Left kidney (tissue), 1 donor: ENCODE measurements at regions not wholly inside any gene's neighbourhood (a gene's known extent, or its start where the extent isn't known, plus 50 kb on each side); places are given as distances from the start of the nearest gene placed in this dataset.

Experiments used
- DNase-seq: peaks from one replicate; pipeline ENCODE4 v3.0.0-alpha.2; 2013

DNA sequence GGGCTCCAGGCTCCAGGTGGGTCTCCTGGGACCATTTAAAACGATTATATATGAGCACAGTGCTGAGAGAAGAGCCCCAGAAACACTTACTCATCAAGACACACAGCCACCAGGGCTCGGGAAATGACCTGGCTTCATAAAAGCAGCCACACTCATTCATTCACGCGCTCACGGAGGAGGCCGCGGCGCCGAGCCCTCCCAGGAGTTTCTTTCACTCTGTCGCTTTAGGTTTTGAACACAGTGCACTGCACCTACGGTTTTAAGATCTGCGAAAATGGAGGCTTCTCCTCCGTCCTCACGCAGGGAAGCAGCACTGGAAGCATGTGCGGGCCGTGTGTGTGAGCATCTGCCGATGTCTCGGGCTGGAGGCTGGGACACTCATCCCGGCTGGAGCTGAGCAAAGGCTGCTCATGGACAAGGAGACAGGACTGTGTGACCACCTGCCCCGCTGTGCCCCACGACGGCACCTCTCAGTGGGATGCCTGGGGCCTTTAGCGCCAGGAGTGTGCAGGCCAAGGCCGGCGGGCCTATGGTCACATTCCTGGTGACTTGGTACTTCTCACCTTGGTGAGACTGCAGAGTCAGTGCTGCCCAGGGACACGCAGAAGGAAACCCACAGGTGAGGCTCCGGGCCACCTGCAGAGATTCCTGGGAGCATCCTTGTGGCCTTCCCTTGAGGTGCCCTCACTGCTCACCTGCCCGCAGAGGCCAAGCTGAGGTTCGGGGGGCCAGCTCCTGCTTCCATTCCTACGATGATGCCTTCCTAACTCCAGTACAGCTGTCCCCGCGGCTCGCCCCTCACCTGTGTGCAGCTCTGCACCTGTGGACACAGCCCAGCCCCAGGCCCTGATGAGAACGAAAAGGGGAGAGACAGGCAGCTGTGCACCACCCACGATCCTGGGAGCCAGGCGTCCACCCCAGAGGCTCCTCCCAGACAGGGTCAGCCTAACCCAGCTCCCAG, 872.0 kb downstream of the BRD1 start:
- no peak for DNase-seq

DNA sequence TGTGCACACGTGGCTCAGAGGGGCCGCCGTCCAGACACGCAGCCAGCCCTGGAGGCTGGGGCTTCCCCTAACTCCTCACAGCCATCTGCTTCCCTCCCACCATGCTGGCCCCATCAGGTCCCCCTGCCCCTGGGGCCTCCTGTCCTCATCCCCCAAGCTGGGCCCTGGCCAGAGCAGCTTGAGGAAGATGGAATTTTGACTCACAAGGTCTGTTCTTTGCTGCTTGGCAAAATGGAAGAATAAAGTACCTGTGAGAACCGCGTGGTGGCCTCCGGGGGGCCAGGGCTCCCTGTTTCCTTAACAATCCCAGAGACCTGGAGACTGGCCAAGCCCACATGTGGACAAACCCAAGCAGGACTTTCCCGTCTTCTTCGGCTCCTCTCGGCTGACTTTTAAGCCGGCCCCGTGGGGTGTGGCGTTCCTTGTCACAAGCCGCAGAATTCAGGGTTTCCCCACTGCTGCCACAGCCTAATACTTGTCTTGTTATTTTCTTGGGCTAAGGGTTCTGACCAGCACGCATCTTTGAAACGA, 872.8 kb downstream of the BRD1 start:
- no peak for DNase-seq

DNA sequence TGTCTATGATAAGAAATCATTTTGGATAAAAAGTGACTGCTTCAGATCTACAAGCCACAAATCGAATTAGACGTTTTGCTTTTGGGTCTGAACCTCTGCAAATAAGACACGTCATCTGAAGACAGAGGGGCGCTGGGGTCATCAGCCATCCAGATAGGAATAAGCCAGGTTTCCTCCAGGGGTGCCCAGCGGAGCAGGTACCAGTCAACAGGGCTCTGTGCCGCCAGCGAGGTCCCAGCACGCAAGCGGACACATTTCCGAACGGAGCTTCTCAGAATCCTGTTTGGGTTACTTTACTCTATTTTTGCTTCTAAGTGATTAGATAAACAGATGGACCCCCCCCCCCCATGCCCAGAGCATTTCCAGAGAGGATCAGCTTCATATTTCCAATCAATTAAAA, 873.8 kb downstream of the BRD1 start:
- no peak for DNase-seq

DNA sequence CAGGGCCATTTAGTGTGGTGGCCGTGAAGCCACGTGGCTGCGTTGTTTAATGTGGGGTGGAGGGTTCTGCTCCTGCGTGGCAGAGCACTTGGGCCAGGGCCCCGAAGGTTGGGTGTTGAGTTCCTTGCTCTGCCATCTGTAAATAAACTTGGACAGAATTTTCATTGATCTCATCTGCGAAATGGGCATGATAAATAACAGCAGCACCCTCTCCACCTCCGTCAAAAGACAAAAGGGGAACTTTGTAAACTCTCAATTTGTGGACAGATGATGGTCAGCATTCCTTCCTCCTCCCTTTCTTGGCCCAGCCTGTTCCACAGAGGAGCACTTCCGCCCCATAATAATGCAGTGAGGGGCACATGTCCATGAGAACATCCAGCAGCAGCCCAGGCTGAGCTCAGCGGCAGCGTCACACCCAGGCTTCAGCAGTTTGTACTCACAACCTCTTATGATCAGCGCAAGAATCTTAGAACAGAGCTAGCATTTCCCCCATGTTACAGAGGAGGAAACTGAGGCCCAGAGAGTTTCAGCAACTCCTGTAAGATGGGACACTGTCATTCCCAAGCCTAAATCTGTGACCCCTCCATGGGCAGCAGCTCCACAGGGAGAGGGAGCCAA, 874.5 kb downstream of the BRD1 start:
- no peak for DNase-seq

DNA sequence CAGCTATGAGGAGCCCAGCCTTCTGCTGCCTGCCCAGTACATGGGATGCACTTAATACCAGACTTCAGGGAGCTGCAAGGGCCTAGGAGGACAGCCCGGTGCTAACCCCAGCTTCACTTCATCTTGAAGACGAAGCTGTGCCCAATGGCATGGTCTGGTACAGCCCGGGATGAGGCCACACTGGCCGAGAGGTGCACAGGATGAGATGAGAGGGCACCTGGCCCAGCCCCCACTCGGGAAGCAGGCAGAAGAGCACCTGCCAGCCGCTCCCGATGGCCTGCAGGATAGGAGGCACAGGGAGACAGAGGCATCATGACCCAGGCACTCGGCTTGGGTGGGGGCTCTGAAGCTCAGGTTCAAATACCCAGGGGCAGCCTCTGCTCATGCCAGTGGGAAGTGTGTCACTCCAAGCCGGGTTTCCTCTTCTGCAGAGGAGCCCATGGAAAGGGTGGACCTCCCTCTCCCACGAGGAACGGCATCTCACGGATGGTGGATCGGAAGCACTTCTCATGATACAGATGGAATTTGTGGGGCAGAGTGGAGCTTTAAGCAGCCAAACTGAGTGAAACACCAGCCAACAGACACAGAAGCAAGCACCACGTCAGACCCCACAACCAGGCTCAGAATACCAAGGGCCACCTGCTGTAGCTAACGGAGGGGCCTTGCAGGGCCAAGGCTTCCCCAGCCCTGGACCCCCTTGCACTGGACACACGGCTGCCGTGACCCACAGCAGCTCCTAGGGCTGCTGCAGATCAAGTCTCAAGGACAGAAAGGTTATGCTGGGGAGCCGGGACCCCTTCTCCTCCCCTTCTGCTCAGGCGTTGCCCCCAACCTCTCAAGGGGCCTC, 875.2 kb downstream of the BRD1 start:
- no peak for DNase-seq

DNA sequence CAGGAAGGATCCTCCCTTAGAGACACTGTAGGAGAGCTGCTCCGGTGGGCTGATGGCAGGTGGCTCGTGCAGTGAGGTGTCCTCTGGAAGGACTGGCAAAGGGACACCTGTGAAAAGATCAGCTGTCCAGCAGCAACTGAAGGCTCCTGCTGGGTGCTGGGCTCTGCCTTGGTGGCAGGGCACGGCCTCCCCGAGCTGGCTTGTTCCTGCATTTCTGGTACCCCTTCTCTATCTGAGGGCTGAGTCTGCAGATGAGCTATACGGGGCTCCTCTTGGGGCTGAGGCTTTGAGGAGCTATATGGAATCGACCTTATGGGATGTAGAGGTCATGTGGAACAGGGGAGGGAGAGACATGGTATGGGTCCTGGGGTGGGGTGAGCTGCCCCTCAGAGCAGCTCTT, 875.8 kb downstream of the BRD1 start:
- DNase-seq = no peak

DNA sequence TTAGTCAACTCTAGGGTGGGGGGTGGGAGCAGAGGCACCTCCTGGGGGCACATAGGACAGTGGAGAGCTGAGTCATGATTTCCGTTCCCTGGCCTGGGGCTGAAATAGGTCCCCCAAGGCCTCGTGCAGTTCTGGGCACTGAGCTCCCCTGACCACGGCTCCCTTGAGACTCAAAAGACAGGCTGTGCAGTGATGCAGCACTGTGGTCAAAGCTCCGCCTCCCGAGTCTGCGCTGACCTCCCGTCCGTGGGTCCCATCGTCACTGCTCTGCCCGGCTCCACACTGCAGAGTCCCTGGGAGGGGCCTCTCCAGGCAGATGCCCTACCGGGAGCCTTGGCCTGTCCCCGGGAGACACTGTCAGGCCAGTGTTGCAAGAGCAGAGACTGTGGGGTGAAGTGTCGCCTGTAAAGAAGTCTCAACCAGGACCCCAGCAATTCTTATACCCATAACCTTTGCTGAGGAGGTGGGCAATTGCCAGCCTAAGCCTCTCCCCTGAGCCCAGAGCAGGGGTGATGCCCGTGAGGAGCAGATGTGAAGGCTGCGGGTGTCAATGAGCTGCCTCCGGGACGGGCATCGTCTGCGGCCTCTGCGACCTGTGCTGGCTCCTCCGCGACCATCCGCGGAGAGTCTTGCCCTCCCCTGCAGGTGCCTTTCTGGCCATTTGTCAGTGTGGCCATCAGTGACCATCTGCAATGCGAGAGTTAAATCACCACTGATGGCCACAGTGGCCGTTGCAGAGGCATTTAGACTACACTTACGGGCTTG, 877.3 kb downstream of the BRD1 start:
- DNase-seq = no peak

DNA sequence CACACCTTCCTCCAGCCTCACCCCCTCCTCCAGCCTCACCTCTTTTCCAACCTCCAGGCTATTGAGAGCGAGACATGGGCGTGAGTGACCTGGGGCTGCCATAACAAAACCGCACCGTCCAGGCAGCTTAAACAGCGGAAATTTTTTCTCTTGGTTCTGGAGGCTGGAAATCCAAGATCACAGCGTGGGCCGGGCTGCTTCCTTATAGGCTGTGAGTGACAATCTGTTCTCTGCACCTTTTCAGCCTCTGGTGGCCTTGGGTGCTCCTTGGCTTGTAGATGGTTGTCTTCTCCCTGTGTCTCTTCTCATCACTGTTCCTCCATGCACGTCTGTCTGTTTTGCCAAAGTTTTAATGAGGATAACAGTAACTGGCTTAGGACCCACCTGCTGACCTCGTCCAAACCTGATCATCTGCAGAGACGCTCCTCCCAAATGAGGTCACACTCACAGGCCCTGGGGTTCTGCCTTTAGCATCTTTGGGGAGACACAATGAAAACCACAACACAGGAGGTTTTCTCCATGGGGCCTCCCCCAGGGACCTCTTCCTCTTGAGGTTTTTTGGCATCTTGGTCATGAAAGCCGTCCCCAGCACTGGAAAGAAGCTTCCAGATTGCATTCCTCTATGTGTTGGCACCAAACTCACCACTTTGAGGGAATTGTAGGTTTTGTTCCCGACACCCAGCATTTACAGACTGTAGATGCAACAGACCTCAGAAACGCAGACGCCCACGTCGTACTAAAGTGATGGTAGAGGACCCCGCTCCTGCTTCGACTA, 878.1 kb downstream of the BRD1 start:
- DNase-seq = no peak

DNA sequence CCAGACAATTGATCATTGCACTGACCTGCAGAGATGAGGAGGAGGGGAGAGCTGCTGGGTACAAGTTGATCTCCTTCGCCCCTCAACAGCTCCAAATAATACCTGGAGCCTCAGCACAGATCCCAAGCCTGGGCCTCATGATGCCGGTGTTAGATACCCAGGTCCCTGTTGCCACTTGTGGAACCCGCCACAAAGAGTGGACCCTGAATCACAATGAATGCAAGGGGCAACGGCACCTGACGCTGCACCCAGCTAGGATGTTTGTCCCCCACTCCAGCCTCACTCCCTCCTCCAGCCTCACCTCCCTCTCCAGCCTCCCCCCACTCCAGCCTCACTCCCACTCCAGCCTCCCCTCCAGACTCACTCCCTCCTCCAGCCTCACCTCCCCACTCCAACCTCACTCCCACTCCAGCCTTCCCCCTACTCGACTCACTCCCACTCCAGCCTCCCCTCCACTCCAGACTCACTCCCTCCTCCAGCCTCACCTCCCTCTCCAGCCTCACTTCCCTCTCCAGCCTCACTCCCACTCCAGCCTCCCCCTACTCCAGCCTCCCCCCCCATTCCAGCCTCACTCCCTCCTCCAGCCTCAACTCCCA, 879.0 kb downstream of the BRD1 start:
- no peak for DNase-seq

DNA sequence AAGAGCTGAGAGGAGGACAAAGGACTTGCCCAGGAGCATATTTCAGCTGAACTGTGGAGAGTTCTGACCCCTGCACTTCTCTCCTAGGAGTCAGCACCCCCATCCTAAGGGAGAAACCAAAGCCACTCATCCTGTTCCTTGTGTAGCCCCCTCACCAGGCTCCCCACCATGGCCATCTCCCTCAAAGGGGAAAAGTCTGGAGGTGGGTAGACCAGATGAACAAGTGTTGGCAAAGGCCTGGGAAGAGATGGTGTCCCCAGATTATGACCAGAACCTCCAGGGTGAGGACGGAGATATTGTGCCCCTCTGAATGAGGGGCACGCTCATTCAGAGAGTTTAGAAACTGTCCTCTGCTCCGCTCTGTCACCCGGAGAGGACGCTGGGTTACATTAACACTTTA, 880.0 kb downstream of the BRD1 start:
- DNase-seq = no peak

DNA sequence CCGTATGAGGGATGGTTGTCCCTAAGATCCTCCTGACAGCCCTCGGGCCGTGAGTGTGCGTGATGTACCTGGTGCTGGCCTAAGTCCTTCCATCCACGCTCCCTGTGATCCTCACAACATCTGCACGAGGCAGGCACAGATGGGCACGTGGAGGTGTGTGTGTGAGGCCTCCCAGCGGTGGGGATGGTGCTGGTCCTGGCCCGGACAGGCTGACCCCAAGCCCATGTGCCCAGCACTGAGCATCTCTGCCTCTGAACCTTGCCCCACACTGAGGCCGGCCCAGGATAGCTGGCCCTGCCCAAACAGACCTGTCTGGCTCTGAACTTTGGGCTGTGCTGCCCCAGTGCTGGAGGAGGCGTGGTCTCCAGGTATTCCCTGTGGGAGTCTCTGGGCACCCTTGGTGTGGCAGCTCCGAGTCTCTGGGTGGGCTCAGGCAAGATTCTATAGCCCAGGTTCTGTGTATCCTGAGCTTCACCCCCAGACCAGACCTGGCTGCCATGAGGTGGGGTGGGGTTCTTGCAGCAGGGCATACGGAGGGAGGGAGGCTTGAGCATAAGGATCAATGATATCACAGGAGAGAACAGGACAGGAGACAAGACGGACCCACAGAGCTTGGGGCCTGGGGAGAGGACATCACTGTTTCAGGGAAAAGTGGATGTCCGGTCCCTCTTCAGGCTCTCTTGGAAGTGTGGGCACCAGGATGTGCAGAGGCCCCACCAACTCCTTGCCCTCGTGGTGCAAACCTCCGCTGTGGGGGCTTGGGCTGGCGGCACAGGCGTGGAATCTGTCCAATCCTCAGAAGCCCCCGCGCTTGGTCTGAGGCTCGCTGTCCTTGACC, 881.8 kb downstream of the BRD1 start:
- DNase-seq = no peak

DNA sequence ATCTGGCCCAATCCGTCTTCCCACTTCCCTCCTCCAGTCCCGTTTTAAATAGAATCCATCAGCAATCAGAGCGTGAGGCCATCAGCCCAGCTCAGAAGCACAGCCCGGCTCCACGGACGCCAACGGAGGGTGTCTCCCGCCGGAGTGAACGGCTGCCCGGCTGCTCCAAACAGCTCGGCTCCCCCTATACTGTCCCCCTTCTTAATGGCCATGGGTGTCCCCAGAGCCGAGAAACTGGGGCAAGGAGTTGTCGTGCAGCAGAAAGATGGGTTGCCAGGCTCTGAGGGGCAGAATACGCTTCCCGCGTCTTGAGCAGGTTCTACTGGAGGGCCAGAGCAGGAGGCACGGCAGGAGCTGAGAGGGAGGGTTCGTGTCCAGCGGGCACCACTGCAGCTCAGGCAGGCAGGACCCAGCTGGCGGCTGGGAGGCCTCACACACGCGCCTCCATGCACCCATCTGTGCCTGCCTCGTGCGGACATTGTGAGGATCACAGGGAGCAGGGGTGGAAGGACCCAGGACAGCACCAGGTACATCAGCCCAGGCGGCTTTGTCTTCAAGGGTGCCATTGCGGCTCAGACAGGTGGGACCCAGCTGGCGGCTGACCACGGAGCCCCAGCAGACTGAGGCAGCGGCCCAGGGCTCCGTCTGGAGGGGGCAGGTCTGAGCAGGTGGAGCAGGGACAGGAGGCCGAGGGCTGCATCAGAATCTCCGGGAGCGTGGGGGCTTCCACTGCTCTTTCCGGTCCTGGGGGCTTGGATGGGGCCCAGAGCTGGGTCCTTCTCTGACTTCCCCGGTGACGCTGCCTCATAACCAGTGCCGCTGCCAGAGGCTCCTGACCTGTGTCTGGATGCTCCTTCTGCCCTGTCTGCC, 882.7 kb downstream of the BRD1 start:
- DNase-seq = no peak

DNA sequence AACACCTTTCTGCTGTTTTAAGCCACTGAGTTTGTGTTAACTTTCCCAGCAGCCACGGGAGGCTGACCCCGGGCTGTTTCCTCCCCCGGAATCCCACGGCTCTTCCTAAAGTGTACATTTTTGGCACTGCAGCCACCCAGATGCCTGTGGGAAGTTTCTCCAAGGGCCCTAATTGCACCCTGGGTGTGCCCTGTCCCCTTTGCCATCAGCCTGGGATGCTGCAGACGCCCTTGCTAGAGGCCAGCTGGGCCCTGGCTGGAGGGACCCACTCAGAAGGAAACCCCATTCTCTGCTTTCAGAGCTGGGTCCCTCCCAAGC, 883.3 kb downstream of the BRD1 start:
- no peak for DNase-seq

DNA sequence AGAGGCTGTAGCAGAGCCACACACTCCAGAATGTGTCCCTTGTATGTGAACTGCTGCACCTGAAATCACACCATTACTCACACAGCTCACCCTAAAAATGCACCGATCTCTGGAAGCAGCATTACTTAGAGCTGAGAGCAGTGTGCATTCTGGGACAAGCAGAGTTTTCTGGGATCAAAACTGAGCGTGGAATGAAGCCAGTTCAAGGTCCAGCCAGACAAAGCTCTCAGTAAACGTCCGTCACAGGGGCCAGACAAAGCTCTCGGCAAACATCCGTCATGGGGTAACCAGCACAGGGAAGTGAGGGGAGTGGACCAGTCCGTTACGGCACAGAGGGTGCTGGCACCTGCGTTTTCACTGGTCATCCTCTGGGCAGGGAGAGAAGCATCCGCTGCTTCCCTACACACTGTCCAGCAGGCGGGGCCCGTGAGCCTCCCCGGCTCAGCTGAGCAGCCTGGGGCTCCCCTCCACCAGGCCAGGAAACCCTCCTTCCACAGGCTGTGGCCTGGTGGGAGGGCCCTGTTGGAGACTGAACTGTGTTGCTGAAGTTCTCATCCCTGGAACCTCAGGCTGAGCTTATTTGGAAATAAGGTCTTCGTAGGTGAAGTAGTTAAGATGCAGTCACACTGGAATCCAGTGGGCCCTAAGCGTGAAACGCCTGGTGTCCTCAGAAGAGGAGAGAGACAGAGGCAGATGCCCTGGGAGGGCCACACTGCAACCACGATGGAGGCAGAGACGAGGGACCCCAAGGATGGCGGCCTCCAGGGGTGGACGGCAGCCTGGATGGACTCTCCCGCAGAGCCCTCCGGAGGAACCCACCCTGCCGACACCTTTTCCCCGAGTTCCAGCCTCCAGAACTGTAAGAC, 883.9 kb downstream of the BRD1 start:
- no peak for DNase-seq

DNA sequence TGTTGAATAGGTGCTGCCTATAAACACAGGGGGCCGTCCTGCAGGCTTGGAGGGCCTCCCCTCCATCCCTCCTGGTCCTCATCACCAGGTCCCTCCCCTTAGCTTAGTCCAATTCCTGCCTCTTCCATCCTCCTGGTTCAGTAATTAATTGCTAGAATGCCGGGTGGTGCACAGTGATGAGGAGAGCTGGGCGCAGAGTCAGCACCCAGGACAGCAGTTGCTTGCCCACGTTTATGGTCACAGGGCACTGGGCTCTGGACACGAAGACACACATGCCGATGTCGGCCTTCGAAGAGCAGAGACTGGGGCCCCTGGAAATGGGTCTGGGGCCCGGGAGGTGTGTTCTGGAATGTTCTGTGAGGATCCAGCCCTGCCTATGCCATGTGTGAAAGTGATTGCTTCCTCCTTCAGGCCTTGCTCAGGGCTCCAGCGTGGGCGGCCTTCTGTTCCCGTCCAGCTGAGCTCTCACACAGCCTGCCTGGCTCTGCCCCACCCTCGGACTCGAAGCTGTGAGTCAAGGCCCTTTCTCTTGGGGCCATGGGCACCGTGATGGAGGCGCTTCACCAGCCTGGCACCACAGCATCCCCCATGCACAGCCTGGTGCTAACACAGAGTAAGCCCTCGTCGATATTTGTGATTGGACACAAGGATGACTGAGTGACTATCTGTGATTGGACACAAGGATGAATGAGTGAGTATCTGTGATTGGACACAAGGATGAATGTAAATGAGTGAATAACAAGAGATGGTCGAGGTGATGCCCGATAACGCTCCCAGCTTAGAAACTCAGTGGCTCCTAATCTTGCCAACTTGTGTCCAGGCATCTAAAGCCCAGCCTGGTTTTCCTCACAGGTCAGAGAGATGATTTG, 884.7 kb downstream of the BRD1 start:
- no peak for DNase-seq

DNA sequence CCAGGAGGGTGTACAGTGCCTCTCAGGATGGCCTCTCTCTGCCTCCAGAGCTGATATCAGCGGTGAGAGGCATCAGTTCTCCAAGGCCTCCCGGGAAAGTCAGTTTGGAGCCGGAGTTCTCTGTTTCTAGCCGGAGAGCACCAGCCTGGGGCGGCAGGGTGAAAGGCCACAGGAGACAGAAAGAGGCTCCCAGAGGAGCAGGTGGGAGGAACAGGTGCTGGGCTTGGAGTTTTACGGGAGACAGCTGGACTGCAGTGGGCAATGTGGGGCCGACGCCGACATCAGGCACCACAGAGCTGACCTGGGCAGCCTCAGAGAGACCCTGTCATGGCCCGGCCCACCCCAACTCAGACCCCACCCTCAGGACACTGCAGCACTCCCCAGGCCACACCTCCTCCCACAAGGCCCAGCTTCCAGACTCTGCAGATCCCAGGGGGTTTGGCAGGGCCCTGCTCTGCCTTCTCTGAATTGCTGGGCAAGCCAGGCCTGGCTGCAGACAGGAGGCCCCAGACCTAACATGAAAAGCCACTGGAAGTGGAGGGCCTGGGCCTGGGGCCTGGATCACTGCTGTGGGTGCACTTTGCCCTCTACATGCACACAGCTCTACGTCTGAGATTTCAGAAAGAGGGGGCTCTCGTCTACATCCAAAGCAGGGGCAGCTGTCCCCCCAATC, 885.6 kb downstream of the BRD1 start:
- no peak for DNase-seq
